ENCODE measurements at regions not wholly inside any gene's neighbourhood (a gene's known extent, or its start where the extent isn't known, plus 50 kb on each side); places are given as distances from the start of the nearest gene placed in this dataset.
"Not testable (repeated sequence)": the region's sequence is repeated elsewhere in the genome, so short reads cannot be mapped to it uniquely, and the experiment has no call there.

GRCh38 chr6:156281266-156281665, 495.9 kb upstream of the ARID1B start:
- DNase-seq (ENCODE audit: low spot score), result no peak

- DNase-seq (ENCODE audit: low spot score), result no peak
Measured at GRCh38 chr6:156280065-156280464, 497.1 kb upstream of the ARID1B start.

- DNase-seq (ENCODE audit: low spot score), result no peak
Measured at GRCh38 chr6:156279261-156279969, 497.8 kb upstream of the ARID1B start.

DNA sequence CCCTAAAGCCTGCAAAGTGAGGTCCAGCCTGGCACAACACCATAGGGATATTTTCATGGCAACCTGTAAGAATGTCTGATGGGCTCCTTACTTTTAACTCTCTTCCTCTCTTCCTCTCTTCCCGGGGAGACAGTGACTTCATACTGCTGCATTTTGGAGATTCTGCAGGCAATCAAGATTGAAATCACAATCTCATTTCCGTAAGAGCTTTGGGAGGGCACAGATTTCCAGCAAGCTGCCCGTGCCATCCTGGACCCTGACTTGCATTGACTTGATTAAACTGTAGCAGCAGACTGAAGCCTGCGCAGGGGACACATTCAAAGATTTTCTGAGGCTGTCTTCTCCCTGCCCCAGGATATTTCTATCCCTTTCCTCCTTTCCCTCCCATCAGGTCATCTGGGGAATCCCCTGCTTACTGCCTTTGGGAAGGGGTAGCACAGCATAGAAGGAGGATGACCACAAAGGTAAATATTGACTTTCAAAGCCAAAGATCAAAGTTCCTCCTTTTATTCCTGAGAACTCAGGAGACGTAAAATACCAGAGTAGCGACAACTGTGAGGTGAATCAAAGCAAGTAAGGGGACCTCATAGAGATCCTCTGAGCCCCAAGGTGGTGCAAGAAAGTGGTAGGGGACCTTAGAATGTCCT, 504.0 kb upstream of the ARID1B start:
- DNase-seq (ENCODE audit: low spot score), result no peak

DNA sequence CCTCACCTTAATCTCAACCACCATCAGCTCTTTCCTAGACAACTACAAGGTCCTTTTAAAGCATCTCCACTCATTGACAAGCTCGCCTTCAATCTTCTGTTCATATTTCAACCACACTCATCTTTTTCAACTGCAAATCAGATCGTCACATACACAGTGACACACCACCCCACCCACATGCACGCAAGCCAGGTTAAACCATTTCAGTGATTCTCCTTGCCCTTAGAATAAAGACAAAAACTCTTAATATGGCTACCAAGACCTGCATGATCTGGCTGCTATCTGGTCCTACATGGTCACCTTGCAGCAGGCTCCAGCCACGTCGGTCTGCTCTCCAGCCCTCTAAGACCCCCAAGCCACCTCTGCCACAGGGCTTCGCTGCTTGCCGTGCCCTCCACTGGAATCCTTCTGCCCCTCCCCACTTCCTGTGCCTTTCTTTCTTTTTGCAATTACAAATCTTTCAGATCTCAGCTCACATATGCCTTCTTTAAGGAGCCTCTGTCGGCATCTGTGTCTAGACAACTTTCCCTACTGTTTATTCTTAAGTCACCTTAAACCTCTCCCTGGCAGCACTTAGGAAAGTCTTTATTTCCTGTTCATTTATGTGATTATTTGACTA, 507.3 kb upstream of the ARID1B start:
- no peak for DNase-seq (ENCODE audit: low spot score)

- DNase-seq (ENCODE audit: low spot score), result no peak
Measured at GRCh38 chr6:156268849-156269248, 508.3 kb upstream of the ARID1B start.

DNA sequence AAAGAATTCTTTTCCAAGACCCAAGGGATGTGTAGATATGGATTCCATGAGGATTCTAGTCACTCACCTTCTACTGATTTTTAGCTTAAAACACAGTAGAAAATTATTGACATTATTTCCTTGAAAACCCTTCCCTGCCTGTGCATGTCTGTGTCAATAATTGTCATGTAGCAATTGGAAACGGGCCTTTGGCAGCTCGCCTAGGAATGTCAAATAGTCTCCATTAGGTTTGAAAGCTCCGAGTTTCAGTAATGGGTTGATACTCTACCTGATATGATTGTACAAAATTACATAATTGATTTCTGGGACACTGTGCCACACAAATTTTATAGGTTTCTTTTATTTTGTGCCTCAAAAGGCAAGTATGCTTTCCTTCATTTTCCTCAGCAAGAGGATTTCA, 515.2 kb upstream of the ARID1B start:
- DNase-seq (ENCODE audit: low spot score), result no peak

DNA sequence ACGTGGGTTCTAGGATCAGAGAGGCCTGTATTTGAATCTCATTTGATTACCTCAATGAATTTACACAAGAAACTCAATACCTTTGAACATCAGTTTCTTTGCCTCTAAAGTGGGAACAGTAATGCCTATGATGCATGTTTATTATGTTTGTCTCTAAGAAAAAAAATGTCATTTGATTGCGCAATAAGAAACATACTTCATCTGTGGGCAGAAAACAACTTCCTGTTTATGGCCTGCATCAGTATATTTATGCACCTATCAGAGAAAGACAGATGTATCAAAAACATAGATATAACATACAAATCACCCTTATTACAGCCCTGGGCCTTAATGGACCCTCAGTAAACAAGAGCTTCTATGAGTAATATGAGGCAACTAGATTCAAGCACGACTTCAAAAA, 516.4 kb upstream of the ARID1B start:
- no peak for DNase-seq (ENCODE audit: low spot score)

- no peak for DNase-seq (ENCODE audit: low spot score)
Measured at GRCh38 chr6:156258981-156259380, 518.2 kb upstream of the ARID1B start.

GRCh38 chr6:156256161-156256560, 521.0 kb upstream of the ARID1B start:
- no peak for DNase-seq (ENCODE audit: low spot score)

GRCh38 chr6:156254240-156254639, 522.9 kb upstream of the ARID1B start:
- no peak for DNase-seq (ENCODE audit: low spot score)

- no peak for DNase-seq (ENCODE audit: low spot score)
Measured at GRCh38 chr6:156250593-156250992, 526.6 kb upstream of the ARID1B start.

DNA sequence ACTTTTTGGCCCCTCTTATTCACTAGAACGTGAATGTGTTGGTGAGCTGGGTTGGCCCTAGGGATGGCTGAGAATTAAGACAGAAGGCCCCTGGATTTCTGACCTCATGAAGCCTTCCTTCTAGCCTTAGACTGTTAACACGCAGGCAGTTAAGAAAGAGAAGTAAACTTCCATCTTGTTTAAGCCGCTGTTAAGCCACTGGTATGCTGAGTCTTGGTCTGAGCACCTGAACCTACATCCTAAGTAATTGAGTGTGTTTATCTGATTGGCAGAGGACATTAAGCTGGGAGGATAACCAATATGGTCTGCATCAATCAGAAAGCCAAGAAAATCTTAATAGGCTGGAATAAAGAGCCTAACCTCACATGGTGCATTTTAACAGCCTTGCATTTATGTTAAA, 535.0 kb upstream of the ARID1B start:
- DNase-seq (ENCODE audit: low spot score), result no peak

- no peak for DNase-seq (ENCODE audit: low spot score)
Measured at GRCh38 chr6:156231026-156231765, 546.0 kb upstream of the ARID1B start.

DNA sequence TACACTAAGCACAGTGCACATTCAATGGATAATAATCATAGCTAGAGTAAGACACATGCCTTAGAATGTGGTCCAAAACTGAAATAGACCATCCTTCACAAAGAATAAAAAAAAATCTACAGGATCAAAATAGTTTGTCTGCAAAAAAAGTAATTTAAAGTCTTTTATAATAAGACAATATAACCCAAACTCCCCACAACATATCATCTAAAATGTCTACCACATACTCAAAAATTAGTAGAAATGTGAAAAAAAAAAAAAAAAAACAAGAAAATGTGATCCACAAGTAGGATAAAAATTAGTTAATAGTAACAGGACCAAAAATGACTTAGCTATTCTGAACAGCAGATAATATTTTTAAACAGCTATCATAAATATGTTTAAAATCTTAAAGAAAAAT, 557.2 kb upstream of the ARID1B start:
- DNase-seq (ENCODE audit: low spot score), result no peak

DNA sequence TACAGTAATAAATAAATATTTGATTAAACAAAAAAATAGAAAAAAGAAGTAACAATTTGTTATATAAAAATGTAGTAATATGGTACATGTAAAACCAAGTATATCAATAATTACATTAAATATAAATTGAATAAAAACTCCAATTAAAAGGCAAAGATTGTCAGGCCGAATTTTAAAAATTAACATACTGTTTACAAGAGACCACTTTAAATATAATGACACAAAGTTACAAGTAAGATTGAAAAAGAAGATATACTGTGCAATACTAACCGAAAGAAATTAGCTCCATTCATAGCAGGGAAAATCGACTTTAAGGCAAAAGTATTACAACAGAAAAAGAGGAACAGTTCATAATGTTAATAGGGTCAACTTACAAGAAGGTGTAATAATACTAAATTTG, 571.5 kb upstream of the ARID1B start:
- no peak for DNase-seq (ENCODE audit: low spot score)

GRCh38 chr6:156199182-156199581, 578.0 kb upstream of the ARID1B start:
- no peak for DNase-seq (ENCODE audit: low spot score)

DNA sequence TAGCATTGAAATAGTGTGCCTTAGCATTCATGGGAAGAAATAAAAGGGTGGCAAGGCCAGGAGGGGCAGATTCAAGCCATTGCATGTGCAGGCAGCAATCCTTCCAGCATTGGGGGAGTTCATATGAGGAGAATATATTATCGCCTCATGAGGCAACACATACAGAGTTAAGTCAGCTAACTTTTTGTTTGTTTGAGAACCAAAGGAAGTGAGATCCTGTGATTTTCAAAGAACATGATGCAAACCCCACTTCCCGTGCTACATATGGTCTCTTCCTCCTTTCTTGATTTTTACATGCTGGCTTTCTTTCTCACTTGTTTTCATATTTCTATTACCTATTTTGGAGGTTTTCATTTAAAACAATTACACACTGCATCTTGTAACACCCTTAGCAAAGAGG, 579.7 kb upstream of the ARID1B start:
- DNase-seq (ENCODE audit: low spot score), result no peak

DNA sequence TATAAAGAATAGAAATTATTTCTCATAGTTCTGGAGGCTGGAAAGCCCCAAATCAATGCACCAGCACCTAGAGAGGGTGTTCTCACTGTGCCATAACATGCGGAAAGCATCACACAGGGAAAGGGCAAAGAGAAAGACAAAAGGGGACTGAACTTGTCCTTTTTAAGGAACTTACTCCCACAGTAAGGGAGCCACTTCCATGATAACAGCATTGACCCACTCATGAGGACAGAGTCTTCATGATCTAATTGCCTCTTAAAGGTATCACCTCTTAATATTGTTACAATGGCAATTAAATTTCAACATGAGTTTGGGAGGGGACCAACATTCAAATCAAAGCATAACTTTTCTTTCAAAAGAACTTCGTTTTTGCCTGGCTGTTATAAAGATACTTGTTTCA, 582.2 kb upstream of the ARID1B start:
- no peak for DNase-seq (ENCODE audit: low spot score)

- DNase-seq (ENCODE audit: low spot score), result no peak
Measured at GRCh38 chr6:156193381-156193780, 583.8 kb upstream of the ARID1B start.

DNA sequence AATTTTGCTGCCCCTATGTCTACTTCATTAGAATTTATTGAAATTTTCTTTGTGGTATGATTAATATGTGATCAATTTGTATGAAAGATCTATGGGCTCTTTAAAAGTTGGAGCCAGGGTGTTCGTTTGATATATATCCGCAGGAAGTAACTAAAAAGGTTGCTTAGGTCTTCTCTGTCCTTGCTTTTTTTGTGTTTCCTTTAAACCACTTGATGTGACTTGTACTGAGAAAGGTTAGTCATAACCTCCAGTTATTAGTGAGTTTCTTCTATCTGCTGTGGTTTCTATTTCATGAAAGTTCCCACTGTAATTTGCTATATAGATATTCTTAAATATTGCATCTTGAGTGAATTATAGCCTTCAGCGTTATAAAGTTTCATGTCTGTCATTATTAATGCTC, 585.3 kb upstream of the ARID1B start:
- no peak for DNase-seq (ENCODE audit: low spot score)

DNA sequence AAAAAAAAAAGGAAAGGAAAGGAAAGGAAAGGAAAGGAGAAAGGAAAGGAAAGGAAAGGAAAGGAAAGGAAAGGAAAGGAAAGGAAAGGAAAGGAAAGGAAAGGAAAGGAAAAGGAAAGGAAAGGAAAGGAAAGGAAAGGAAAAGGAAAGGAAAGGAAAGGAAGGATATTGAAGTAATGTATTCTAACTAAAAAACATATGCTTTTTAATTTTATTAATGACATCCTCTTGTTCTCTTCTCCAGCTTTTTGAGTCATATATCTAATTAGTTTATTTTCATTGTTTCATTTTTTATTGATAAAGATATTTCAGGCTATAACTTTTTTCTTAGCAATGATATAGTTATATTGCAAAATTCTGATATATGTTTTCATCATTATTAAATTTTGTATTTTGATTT, 585.8 kb upstream of the ARID1B start:
- not testable (repeated sequence) for DNase-seq (ENCODE audit: low spot score)

- DNase-seq (ENCODE audit: low spot score), result no peak
Measured at GRCh38 chr6:156190270-156190669, 586.9 kb upstream of the ARID1B start.
